ENCODE measurements at regions not wholly inside any gene's neighbourhood (a gene's known extent, or its start where the extent isn't known, plus 50 kb on each side); places are given as distances from the start of the nearest gene placed in this dataset.
"Not testable (repeated sequence)": the region's sequence is repeated elsewhere in the genome, so short reads cannot be mapped to it uniquely, and the experiment has no call there.

DNA sequence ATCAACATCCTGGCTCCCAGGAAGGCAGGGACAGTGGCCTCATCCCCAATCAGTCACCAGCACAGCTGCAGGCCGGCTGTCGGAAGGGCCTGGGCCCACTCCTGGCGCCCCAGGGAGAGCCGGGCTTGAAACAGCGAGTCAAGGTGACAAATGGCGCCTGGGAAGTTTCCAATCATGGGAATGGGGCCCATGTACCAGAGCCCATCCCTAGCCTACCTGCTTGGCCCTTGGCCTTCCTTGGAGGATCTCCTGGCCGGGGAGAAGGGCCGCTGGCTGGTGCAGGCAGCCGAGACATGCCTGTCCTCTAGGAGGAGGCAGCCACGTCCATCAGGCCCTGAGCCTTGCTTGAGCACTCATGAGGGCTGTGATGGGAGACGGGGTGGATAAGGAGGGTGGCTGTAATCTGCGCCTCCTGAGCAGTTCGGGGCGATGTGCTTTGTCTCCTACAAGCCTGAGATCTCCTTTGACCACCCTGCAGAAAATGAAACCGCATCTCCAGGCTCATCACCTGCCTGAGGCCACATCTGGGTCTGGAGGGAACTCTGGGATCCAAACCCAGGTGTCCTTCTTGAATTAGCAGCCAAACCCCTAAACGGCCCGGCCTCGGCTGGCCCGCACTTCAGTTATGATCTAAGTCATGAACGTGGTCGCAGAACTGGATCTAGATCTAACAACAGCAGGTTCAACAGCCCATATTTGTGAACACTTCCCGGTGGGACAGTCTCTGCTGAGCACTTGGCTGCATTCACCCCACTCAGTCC is 862.0 kb downstream of the TBC1D22A start:
- DNase-seq, result no peak

DNA sequence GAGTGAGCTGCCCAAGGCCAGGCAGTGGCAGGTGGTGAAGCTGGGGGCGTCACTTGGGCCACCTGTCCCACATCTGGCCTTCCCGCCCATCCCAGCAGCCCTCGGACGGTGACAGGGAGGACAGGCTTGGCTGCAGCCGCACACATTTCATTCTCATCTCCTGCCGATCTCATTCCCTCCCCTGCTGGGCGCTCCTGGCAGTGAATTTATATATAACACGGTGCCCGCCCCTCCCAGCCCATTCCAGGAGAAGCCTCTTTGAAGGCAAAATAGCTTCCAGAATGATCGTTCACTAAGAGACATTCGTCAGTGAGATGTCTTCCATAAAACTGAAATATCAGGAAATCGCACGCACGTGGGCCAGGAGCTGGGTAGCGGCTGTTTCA is 861.3 kb downstream of the TBC1D22A start:
- DNase-seq, result no peak

DNA sequence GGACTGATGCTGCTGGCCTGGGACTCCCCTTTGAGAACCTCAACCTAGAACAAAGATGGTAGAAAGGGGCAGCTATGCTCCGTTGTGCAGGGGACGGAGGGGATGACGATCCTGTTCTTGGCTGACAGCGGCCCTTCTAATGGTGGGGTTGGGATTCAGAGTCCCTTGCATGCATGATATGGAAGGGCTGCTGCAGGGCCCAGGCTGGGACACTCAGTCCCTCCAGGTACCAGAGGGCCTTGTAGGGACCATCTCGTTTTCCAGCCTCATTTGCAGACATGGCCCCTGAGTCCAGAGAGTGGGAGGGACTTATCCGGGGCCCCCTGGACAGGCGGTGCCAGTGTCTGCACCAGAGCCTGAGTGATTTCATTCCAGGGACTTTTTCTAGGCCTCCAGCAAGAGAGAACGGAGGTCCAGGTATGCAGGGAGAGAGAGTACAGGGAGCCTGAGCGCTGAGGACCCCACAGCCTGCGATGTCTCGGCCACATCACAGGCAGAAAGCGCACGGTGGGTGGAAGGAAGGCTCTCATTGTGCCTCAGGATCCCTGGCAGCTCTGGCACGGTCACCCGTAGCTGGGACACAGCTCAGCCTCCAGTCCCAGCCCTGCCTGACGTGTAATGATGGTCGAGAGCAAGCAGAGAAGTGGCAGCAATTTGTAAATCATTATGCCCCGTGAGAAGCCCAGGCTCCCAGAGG is 860.8 kb downstream of the TBC1D22A start:
- DNase-seq, result no peak

DNA sequence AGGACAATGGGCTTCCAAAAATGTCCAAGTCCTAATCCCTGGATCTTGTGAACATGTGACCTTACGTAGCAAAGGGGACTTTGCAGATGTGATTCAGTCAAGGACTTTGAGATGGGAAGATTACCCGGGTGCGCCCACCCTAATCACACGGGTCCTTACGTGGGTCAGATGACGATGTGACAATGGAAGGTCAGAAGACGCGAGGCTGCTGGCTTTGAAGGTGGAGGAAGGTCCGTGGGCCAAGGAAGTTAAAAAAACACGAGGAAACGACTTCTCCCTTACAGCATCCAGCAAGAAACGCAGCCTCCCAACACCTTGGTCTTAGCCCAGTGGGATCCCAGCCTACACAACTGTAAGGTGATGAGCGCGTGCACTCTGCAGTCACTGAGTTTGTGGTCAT is 860.1 kb downstream of the TBC1D22A start:
- no peak for DNase-seq

DNA sequence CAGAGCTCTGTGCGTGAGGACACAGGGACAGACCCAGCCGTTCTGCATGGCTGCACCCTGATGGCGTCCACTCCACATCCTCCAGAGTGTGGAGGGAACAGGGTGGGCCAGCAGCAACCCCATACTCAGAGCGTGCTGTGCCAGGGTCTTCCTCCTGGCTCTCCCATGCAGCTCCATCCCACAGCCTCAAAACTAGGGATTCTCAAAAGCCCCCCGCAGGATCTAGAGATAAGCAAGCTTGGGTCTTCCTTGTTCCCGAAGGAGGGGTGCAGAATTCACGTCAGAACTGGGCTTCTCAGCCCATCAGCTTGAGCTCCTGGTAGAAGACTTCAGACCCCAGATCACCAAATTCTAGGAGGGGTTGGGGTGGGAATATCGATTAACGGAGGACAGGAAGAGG is 858.8 kb downstream of the TBC1D22A start:
- no peak for DNase-seq

DNA sequence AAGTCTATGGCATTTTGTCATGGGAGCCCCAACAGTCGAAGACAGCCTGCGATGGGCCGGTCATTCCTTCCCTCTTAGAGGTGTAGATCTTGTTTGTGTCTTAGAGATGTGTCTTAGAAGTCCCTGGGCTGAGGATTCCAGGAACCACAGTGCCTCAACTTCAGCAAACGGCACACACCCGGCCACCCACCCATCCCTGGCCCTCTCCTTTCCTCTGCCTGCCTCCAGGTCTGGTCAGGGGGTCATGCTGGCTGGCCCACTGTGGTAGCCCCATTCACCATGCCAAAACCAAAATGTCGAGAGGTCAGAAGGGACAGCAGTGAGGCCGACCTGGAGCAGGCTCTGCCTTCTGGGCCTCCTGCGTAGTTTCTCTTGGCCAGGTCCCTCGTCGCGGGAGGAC is 857.9 kb downstream of the TBC1D22A start:
- no peak for DNase-seq

DNA sequence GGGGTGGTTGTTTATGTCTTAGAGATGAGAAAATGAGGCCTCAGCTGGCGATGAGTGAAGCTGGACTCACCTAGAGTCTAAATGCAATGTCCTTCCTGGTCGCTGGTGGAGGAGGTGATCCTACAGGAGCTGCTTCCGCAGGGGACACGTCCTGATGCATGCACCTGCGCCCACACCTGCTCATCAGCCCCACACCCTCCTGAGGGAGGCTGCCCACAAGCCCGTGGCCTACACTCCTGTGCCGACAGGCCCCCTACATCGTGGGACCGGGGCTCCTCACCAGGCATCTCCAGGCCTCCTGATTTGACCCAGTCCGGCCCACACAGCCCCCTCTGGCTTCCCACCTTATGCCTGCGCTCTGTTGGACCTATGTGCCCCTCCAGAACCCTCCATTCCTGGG is 857.2 kb downstream of the TBC1D22A start:
- DNase-seq, result no peak

DNA sequence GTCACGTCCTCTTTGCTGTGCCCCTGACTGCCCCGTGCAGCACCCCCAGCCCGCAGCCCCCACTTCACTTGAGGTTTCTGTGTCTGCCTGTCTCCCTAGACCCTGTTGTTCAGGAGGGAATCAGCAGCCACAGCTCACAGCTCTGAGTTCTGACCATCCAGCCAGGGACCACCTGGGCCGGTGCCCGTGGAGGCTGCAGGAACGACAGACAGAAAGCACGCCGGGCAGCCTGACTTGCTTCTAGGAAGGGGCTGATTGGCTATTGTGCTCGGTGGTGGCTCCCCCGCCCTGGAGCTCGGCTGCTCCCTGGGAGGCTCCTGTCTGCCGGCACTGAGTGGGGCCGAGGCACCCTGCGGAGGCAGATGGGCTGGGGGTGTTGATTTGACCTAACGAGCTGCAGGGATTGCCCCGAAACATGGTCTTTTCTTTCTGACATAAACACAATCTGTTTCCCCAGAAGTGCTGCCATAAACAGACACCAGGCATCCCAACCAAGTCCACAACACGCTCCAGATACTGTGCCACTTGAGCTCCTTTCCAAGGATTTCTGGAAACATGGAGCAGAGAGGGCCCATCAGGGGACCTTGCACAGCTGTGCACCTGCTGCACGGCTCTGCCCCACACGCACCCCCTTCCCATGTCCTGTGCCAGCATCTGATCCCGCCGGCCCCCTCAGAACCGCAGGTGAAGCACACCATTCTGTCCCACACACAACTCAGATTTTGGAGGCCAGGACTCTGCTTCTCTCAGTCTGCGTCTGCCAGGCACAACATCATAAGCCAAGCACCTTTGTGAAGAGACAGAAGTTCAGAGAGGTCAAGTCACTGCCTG is 855.9 kb downstream of the TBC1D22A start:
- DNase-seq, result no peak

DNA sequence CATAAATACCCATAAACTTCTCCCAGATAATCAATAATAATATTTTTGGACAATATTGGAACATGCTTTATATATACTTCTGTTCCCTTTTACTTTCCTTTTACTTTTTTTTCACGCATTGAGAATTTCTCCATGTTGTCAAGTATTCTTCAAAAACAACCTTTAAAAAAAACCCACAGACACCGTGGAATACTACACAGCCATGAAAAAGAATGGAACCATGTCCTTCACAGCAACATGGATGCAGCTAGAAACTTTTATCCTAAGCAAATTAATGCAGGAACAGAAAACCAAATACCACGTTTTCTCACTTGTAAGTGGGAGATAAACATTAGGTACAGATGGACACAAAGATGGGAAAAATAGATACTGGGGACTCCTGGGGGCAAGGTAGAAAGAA is 854.7 kb downstream of the TBC1D22A start:
- no peak for DNase-seq

DNA sequence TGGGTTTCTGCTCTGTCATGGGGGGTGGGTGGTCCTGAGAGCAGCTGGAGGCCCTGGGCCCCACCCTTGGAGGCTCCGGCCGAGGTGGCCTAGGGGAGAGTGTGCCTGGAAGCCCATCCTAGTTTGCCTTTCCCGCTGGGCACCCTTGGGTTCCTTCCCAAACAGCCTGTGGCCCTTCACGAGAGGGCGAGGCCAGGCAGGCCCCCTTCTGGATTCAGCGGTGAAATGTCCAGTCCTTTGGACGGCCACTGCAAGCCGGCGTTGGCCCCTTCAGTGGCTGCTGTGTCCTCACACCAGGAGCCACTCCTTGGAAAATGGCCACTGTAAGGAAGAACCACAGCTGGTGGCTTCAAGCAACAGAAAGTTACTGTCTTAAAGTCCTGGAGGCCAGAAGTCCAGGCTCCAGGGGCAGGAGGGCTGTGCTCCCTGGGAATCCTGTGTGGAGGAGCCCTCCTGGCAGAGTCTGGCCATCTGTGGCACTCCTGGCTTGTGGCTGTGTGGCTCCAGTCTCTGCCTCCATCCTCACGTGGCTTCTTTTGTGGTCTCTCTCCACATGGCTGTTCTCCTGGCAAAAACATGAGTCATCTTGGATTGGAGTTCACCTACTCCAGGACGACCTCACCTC is 854.1 kb downstream of the TBC1D22A start:
- no peak for DNase-seq

DNA sequence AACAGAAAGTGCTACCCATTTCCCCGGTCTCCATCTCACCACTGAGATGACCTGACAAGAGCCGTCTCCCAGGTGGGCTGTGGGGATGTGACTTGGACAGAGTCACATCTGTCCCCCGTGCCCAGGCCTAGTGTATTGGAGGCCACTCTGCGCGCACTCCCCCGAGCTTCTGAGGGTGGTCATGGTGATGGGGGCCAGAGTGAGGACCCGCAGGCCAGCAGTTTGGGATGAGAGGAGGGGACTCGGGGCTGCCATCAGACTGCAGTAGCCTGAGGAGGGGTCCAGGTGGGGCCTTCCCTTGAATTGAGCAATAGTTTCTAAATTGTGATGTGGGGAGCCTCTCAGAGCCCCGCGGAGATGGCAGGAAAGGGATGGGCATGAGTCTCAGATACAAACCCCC is 852.6 kb downstream of the TBC1D22A start:
- DNase-seq, result no peak

DNA sequence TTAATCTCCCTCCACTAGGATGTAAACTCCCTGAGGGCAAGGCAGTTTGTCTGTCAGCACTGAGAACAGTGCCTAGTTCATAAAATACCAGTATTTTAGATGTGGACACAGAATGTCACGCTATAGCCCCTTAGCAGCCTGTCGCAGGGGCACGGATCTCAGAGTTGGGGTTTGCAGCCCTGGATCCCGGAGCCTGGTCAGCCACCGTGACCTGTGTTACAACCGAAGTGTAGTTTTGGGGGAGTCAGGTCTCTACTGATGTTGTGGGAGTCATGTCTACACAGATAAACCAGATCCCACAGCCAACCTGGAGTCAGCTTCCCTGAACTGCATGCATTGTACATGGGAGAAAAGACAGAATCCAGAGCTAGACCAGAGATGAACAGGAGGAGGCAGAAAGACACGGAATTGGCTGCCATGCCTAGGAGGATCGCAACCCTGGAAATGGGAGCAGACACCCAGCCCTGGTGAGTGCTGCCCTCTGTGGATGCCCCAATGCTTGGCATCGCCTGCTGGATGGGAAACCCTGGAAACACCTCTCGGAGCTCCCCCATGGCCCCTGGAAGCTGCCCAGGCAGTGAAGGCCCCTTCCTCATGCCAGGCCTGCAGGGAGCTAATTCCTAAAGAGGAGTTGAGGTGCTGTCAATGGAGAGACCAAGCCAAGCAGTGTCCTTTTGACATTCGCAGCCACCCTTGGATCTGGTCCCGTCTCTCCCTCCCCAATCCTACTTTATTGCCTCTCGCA is 851.3 kb downstream of the TBC1D22A start:
- no peak for DNase-seq

DNA sequence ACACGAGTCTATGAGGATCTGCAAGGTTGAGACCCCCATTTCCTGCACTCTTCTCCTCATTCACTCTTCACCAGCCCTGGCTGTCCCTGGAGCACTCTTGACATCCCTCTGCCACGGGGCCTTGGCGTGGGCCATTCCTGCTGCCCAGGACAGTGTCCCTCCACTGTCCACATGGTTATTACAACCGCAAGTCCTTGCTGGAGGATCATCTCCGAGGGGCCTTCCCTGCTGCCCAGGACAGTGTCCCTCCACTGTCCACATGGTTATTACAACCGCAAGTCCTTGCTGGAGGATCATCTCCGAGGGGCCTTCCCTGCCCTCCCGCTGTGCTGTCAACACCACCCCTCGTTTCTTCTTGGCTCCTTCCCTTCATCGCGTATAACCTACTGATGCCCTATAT is 850.7 kb downstream of the TBC1D22A start:
- DNase-seq, result not testable (repeated sequence)

DNA sequence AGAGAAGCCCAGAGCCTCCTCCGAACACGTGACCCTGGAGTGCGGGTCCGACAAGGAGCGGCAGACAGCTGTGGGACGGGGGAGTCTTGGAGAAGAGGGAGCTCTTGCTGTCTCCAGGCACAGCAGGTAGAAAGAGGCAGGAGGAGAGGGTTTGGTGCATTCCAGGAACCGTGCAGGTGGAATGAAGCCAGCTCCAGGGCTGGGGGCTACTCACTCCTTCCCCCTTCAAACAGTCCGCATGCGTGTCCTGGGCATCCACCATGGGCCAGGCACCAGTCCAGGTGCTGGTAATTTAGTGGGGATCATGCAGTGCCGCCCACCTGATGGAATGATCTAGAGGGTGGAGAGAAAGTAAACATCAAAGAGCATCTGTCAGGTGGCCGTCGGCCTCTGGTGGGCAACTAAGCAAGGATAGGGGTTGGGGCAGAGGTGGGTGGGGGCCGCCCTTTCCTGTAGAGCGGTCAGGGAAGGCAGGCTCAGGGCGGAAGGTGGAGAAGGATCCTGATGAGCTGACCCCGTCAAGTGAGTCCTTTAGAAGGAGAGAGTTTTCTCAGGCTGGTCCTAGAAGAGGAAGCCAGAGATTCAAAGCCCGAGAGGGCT is 850.0 kb downstream of the TBC1D22A start:
- DNase-seq, result no peak

DNA sequence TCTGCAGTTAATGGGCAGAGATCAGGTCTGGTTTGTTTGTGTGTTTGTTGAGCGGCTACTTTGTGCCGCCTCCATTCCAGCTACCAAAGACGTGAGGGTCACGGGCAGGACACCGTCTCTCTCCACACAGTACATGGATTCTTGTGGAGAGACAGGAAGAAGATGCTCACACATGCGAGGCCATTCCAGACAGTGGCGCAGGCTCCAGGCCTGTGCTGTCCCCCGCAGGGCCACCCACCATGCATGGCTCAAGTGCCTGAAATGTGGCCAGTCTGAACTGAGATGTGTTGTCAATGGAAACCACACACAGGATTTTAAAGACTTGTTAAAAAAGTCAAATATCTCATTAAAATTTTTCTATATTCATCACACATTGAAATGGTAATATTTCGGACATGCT is 848.3 kb downstream of the TBC1D22A start:
- DNase-seq, result no peak

DNA sequence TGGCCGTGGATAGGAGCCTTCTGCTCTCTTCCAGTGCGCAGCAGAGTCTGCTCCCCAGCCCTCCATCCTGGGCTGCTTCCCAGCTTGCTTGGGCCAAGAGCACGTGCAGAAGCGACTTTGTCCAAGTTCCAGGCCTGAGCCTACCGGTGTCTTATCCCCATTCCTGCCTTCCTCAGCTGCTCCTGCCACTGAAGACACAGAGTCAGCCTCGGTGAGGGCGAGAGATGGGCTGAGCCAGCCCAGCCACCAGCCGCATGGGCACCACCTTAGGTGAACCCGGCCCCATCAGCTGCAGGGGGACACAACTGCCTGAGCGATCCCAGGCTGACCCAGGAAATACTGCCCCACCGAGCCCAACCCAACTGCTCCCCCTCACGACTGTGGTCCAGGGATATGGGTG is 847.8 kb downstream of the TBC1D22A start:
- no peak for DNase-seq

DNA sequence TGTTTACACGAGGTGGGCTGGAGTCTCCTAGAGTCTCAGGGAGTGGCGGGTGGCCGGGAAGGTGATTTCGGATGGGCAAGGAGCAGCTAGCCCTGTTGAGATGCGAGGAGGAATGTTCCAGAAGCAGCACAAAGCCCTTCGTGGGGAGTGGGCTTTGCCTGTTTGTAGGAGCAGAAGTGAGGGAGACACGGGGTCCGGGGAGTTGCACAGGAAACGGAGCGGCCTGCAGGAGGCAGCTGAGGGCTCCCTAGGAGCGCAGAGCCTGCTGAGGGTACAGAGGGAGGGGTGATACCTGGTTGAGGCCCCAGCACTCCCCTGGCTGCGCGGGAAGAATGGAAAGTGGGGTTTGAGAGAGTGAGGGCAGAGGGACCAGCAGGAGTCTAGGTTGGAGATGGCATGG is 847.2 kb downstream of the TBC1D22A start:
- no peak for DNase-seq

DNA sequence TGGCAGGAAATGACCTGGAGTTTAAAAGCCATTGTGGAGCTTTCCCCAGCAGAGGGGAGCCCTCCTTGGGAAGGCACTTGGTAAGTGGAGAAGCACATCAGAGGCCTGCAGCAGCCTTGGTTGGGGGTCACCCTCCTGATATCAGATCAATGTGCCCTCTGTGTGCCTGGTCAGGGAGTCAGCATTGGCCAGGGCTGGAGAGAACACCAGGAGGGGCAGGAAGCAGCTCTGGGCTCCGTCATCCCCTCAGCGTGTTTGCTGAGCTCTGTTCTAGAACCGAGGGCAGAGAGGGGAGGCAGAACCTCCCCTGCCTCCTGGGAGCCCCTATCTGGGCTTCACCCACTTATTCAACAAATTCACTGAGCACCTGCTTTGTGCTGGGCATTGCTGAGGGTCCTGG is 846.0 kb downstream of the TBC1D22A start:
- no peak for DNase-seq

DNA sequence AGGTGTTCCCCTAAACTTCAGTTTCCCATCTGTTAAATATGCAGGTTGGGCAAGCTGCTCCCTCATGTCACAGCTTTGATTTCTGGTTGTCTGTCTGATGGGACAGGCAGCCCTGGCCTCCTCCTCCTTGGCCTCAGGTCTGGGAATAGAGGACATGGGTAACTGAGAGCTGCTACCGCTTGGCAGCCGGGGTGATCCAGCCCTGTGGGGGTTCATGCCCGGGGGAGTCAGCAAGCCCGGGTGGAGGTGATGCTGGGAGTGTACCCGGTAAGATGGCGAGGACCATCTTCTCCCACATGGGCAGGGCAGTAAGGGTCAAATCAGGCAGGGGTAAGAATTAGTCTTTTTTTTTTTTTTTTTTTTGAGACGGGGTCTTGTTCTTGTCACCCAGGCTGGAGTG is 845.0 kb downstream of the TBC1D22A start:
- DNase-seq, result no peak

DNA sequence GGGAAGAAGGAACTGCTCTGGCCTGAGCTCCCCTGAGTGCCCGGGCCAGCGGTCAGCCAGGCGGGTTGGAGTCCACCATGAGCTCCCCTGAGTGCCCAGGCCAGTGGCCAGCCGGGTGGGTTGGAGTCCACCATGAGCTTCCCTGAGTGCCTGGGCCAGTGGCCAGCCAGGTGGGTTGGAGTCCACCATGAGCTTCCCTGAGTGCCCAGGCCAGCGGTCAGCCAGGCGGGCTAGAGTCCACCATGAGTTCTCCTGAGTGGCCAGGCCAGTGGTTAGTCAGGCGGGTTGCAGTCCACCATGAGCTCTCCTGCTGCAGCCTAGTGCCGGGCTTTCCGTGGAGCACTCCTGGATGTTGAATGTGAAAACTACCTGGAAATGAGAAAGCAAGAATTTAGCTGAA is 844.0 kb downstream of the TBC1D22A start:
- DNase-seq, result no peak

DNA sequence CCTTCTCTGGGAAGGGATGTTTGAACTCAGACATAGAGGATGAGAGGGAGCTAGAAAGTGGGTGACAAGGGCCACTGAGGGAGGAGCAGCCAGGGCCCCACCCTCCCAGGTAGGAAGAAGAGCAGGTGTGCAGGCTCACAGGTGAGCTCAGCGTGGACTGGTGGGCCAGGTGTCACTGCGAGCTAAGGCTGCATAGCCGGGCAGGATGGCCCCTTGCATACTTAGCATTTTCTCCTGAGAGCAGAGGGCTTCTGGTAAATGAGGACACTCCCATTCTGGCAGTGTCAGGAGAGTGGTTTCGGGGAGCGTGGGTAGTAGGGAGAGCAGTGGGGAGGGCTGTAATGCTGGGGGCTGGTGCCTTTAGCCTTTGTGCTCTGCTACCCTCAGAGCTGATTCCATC is 843.4 kb downstream of the TBC1D22A start:
- no peak for DNase-seq

DNA sequence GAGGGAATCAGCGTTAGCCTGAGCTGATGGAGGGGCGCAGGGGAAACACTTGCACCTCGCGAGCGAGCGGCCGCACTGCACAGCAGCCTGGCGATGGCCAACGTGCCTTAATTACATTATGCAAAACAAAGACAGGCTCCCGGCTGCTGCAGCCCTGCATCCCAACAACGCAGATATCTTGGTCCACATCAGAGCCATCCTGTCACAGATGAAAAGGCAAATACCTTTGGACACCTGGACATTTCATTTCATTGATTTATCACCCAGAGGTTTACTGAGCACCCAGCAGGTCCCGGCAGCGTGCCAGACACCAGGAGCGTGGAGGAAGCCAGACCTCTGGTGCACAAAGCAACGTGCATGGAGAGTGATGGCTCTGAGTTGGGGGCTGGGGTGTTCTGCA is 843.0 kb downstream of the TBC1D22A start:
- DNase-seq, result no peak
